ENCODE measurements at regions not wholly inside any gene's neighbourhood (a gene's known extent, or its start where the extent isn't known, plus 50 kb on each side); places are given as distances from the start of the nearest gene placed in this dataset.

DNA sequence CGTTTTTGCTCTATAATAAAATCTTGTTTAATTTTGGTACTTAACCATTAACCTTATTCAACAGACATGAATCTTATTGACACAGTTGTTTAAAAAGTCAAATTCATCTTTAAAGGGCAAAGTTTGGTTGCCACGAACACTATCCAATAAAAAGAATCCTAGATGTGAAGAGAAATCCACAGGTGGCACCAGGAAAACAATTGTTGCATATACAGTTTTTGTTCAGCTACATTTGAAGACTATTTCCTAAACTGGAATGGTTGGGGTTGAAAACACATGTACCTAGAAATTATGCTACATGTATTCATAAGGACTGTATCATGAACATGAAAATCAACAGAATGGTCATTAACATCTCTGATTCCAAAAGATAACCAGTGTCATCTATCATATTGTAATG lies 71.1 kb upstream of the GULP1 start:
- in situ Hi-C loops (cut with MboI; ENCODE audit: low sequenced_read_pairs in 4 of 4) (no loop called here), intact Hi-C loops (cut with DNase I; ENCODE audit: low total_unique reads) (no loop called here)

GRCh38 chr2:188227713-188228112 lies 64.0 kb upstream of the GULP1 start:
- no peaks in the 10 kb centered on the region for H3K9me3 ChIP-seq
- H3K4me1 ChIP-seq: no peaks in the 10 kb centered on the region
- in situ Hi-C loops (cut with MboI; ENCODE audit: low sequenced_read_pairs in 4 of 4): no loop called here
- no peak for DNase-seq
- H3K27ac ChIP-seq: no peak overlapping the region
- ATAC-seq: no peak
- intact Hi-C loops (cut with DNase I; ENCODE audit: low total_unique reads): no loop called here
- no peaks in the 10 kb centered on the region for H3K36me3 ChIP-seq
- H3K4me3 ChIP-seq: no peak overlapping the region
- no peaks in the 10 kb centered on the region for H3K27me3 ChIP-seq
- no peak for TF ChIP-seq CTCF (IDR thresholded peaks at IDR 0.05 in 4 of 5, conservative IDR thresholded peaks at IDR 0.05 in 1 of 5)

More for the DNA sequence above, 71.1 kb upstream of the GULP1 start:
- TF ChIP-seq POLR2A (IDR thresholded peaks at IDR 0.05) (no peak), CTCF (IDR thresholded peaks at IDR 0.05 in 4 of 5, conservative IDR thresholded peaks at IDR 0.05 in 1 of 5) (no peak)
- H3K36me3 ChIP-seq: no peaks in the 10 kb centered on the region
- no peaks in the 10 kb centered on the region for H3K9me3 ChIP-seq
- no peaks in the 10 kb centered on the region for H3K4me1 ChIP-seq
- ATAC-seq (no peak), DNase-seq (no peak)
- no peaks in the 10 kb centered on the region for H3K27me3 ChIP-seq
- H3K27ac ChIP-seq: no peak overlapping the region
- no peak overlapping the region for H3K4me3 ChIP-seq

- in situ Hi-C loops (cut with MboI; ENCODE audit: low sequenced_read_pairs in 4 of 4) (no loop called here), intact Hi-C loops (cut with DNase I; ENCODE audit: low total_unique reads) (no loop called here)
- TF ChIP-seq POLR2A (IDR thresholded peaks at IDR 0.05): no peak
- TF ChIP-seq CTCF (IDR thresholded peaks at IDR 0.05 in 4 of 5, conservative IDR thresholded peaks at IDR 0.05 in 1 of 5): no peak
- Histone ChIP-seq H3K36me3 (no peaks in the 10 kb centered on the region), H3K4me1 (no peaks in the 10 kb centered on the region), H3K4me3 (no peak overlapping the region), H3K27me3 (no peaks in the 10 kb centered on the region), H3K9me3 (peaks cover 0 to 6% (median 0%) of the 10 kb centered on the region in 3 donors), H3K27ac (no peak overlapping the region)
- DNase-seq (no peak), ATAC-seq (no peak)
Observed at GRCh38 chr2:188235364-188235763, 56.3 kb upstream of the GULP1 start.

DNA sequence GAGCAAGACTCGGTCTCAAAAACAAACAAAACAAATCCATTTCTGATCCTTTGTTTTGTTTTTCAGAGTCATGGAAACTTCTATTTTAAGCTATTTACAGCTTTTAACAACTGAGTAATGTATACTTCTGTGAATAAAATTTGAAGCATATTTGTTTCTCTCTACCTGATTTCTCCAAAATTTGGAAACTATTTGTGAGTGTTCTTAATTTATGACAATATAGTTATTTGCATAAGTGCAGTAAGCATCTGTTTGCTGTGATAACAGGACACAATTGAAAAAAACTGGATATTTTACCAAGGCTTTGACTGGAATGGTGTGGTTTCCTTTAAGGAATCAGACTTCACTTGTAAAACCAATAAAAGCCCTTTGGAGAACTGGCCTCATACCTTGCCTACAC lies 53.3 kb upstream of the GULP1 start:
- TF ChIP-seq CTCF (IDR thresholded peaks at IDR 0.05 in 4 of 5, conservative IDR thresholded peaks at IDR 0.05 in 1 of 5): no peak
- intact Hi-C loops (cut with DNase I; ENCODE audit: low total_unique reads) (no loop called here), in situ Hi-C loops (cut with MboI; ENCODE audit: low sequenced_read_pairs in 4 of 4) (no loop called here)
- Histone ChIP-seq H3K27ac (no peak overlapping the region), H3K27me3 (no peaks in the 10 kb centered on the region), H3K4me1 (no peaks in the 10 kb centered on the region), H3K4me3 (no peak overlapping the region), H3K36me3 (no peaks in the 10 kb centered on the region), H3K9me3 (peaks cover 0 to 6% (median 0%) of the 10 kb centered on the region in 3 donors)
- DNase-seq (no peak), ATAC-seq (no peak)

Data from gastrocnemius medialis (tissue), 4 donors.